GM12872 (cell line): ENCODE measurements at regions not wholly inside any gene's neighbourhood (a gene's known extent, or its start where the extent isn't known, plus 50 kb on each side); places are given as distances from the start of the nearest gene placed in this dataset.

Experiments
- TF ChIP-seq, protein P1 (sequence below): IDR thresholded peaks from 3 replicates; pipeline ENCODE4 v1.5.1; 2011; ENCODE audit warnings: low read depth, mild to moderate bottlenecking, low read length, moderate library complexity; ENCODE audit not compliant: insufficient read depth

DNA sequence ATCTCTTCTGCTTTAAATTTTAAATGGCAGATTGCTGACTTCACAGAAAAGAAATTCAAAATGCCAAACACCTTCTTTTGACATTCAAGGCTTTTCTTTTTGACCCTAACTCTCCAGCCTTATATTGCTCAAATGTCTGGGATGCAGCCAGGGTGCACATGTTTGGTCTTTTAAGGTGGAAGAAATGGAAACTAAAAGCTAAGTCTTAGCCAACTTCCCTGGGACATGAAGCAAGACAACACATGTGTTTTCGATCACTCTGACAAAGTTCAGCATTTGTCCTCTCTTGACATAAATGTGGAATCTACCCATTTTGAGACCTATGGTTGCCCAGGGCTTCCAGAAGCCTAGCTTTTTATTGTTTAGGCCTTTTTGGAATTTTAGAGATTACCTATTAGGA lies 161.6 kb downstream of the RDH14 start:
- TF ChIP-seq, protein P1, sequence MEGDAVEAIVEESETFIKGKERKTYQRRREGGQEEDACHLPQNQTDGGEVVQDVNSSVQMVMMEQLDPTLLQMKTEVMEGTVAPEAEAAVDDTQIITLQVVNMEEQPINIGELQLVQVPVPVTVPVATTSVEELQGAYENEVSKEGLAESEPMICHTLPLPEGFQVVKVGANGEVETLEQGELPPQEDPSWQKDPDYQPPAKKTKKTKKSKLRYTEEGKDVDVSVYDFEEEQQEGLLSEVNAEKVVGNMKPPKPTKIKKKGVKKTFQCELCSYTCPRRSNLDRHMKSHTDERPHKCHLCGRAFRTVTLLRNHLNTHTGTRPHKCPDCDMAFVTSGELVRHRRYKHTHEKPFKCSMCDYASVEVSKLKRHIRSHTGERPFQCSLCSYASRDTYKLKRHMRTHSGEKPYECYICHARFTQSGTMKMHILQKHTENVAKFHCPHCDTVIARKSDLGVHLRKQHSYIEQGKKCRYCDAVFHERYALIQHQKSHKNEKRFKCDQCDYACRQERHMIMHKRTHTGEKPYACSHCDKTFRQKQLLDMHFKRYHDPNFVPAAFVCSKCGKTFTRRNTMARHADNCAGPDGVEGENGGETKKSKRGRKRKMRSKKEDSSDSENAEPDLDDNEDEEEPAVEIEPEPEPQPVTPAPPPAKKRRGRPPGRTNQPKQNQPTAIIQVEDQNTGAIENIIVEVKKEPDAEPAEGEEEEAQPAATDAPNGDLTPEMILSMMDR = no peak

DNA sequence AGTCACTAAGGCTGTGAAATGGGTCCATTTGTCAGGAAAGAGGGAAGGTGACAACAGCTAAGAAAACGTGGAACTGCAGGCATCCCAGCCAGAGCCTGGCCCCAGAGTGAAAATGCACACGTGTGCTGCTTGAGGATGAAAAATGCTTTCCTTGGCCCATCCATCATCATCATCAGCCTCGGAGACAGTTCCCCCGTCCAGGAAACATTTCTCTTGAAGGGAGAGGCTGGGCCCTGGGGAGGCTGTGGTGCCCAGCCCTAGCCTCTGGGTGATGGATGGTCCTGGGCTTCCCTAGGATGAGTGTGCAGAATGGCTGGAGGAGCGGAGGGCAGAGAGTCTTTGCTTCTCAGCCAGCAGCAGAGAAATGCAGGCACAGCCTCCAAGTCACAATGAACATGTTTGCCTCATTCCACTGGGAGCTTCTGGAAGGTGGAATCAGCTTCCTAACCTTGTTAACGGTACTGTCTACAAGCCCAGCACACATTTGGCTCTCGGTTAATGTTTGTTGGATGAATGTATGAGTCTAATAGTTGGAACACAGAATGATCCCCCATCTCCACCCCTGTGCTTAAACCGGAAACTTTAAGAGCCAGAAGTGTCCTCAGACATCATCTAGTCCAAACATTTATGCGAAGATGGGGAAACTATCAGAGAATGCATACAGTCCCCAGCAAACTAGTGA lies 164.0 kb downstream of the RDH14 start:
- TF ChIP-seq, protein P1 = no peak

DNA sequence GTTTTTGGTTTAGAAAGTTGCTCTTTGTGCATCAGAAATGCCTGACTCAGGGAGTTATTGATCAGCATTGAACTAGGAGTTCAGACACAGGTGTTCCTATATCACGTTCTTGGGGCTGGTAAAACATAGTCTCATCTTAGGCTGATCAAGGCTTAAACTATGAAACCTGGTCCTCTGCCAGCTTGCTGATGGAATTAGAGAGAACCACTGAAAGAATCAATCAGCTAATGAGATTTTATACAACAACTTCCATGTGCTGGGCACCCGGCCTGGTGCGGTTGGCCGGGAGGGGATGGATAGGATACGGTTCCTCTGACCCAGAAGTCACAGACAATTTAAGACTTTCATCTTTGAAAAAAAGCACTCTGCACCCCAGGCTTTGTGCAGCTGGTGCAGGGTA lies 164.9 kb downstream of the RDH14 start:
- TF ChIP-seq, protein P1 = no peak

DNA sequence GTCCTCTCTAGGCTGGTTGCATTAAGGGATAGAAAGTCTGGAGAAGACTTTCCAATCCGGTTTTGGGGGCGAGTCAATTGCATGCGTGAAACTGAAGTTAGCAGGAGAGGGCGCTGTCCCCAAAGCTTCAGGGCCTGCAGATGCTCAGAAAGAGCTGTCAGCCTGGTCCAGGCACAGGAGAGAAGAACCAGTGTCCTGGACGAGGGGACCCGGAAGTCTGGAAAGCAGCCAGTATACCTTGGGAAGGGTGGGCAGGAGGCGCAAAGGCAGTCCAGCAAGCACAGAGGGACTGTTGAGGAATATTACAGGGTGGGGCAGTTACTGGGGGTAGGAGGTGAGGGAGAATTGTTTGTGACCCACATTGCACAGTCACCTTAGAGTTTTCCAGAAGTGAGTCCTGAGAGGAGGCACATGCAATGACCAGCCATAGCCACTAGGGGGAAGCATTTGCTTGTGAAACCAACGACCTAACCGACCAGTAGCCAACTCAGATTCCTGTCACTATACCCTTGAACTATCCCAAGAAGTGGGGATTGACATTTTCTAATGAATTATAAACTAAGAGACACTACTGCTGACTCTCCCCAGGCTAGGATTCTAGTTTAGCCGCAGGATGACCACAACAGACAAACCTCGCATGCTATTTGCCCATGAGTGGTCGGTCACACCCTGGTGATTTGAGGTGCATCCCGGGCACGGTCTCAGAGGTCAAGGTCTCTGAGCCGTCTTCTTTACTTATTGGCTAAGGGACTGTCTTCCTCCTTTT lies 172.8 kb downstream of the RDH14 start:
- TF ChIP-seq, protein P1 = peak; percentile 99

DNA sequence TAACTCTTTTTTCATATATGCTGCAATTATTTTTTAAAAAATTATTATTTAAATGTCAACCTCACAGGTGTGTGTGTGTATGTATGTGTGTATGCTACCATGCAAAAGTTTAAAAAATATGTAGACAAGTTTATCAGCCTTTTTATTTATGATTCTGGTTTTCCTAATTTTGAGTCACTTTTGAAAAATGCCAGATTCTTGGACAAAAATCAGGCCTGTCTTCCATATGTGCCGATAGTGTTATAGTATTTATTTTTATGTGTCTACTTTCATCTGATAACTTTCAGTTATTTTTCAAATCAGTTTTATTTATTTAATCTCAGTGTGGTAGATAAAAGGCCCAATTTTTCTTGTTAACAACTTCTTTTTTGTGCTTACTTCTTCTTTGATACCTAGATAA lies 176.2 kb downstream of the RDH14 start:
- TF ChIP-seq, protein P1 = no peak

DNA sequence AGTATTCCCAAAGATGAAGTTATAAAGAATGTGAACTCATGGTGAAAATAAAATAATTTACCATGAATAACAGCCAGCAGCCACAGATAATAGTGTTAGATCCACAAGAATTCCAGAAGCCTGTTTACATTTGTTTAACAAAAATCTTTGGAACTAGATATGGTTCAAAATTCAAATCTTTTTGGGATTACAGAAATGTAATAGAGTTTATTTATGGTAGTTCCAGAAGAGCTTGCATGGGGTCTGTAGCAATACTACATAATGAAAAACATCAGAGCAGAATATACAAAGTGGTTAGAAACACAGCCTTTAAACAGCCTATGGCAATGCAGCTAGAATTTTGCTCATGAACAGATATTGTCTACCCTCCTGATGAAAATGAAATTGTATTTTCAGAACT lies 179.1 kb downstream of the RDH14 start:
- TF ChIP-seq, protein P1 = no peak

DNA sequence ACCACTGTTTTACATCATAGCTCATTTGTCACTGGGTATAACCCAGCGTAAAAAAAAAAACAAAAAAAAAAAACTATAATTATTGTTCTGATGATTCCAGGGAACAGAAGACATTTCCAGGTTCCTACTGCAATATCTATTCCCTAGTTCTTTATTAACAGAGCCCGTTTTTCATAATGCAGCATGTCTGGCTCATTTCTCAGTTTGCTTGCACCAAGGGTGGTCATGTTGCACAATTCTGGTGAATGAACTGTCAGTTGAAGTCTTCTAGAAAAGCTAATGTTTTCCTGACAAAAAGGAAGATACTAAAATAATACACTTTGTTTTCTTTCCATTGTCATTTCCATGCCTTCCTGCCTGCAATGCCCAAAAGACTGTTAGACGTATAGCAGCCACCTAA lies 180.1 kb downstream of the RDH14 start:
- TF ChIP-seq, protein P1 = no peak
